GM19035 (cell line): ENCODE measurements at regions not wholly inside any gene's neighbourhood (a gene's known extent, or its start where the extent isn't known, plus 50 kb on each side); places are given as distances from the start of the nearest gene placed in this dataset.
A peak's percentile ranks its signal among the peaks of the same experiment; 100 is the strongest.
"Not testable (repeated sequence)": the region's sequence is repeated elsewhere in the genome, so short reads cannot be mapped to it uniquely, and the experiment has no call there.

Experiments used
- ATAC-seq: cut with Tn5 transposase; IDR thresholded peaks from one replicate; pipeline ENCODE4 v1.9.1; 2021; ENCODE audit not compliant: unreplicated experiment

DNA sequence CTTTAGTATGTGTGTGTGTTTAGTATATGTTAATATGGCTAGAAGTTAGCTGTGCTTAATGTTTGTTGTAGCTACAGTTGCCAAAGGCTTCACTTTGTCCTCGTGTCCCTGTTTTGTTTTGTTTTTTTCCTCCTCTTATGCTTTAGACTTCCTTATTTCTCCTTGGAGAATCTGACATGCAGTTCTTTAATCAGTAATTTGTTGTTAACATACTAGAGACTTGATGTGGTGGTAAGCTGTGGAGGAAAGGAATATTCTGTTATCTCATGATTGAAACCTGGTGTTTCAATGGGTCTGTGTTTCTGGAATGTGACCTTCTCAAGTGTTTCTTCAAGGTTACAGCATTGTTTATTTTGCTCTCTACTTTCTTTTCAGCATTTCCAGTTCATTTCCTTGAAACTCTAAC, 515.6 kb upstream of the ST8SIA4 start:
- ATAC-seq: no peak

GRCh38 chr5:101404531-101404930, 501.4 kb upstream of the ST8SIA4 start:
- ATAC-seq: no peak

- no peak for ATAC-seq
Observed at GRCh38 chr5:101393795-101394450, 490.8 kb upstream of the ST8SIA4 start.

GRCh38 chr5:101390151-101390908, 487.2 kb upstream of the ST8SIA4 start:
- ATAC-seq: peak; percentile 50

DNA sequence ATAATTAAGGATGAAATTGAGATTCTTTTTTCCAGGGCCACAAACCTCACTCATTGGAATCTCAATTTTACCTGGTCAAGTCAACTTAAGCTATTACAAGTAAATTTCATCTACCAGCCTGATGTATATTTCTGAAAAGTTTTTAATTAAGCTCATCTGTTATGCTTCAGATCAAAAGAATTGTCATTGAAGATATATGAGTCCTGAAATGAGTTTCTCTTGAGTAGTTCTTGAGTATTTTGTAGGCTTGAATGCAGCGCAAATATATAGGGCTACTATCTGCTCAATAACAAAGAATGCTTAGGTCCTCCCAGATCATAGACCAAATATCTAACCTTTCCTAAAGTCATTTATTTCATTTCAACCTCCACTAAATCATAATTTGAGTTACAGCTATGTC, 482.2 kb upstream of the ST8SIA4 start:
- ATAC-seq: no peak

DNA sequence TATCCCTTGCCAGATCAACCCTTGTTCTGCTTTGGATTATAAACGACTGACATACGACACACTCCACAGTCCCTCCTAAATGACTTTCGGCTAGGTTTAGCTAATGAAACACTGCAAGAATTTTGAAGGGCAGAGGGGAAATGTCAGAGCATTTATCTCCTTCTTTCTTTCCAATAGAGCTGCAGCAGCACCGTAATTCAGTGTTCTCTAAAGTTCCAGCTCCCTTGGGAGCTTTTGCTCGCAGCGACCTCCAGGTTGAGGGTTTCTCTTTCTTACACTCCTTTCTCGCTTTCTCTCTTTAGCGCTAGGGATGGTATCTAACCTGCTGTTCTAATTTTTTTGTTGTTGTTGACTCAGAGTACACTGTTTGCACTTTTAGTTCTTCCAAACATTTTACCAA, 467.1 kb upstream of the ST8SIA4 start:
- no peak for ATAC-seq

DNA sequence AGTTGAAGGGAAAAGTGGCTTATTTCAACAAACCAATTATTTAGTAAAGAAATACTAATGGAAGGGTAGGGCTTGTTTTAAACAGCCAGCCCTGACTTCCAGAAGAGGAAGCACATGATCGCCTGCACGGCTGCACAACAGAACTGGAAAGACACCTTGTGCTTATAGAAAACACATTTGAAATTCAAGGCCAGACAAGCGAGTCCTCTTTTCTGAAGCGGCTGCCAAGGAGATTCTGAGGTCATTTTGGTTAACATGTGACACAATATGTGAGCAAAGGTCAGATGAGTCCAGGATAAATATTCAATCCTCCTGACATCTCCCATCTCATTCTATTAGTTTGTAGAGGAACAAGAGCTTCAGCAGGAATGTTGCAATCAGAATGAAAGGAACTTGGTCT, 461.4 kb upstream of the ST8SIA4 start:
- no peak for ATAC-seq

- ATAC-seq: no peak
Observed at GRCh38 chr5:101362067-101362466, 459.0 kb upstream of the ST8SIA4 start.

DNA sequence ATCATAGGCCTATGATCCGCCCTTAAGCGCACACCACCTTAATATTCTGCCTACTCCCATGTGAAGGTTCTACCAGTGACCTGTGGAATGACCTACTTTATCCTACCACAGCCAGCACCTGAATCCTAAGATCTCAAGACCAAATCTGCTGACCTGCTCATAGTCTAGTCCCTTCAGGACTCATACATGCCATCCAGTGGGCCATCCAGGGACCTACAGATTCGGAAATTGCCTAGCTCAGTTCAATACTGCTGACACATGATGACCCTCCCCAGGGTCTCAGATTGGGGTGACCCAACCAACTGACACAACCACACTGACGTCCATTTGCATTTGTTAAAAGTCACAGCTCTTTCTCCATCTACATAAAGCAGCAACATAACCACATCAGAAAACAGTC, 443.8 kb upstream of the ST8SIA4 start:
- no peak for ATAC-seq

- no peak for ATAC-seq
Observed at GRCh38 chr5:101346447-101346846, 443.4 kb upstream of the ST8SIA4 start.

DNA sequence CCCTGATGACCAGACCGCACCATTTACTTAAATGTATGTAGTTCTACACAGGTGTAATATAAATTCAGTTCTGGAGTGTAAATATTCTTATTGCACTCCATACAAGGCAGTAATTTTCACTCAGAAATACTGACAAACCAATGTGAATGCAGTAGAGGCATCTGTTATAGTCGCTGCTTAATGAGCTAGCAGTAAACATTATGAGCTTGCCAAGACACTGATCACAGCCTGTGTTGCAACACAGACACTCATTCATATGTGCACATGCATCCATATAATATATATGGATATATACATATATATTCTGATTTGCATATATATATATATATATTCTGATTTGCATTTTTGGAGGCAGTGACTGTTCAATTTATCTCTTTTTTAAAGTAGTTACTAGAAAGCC, 435.1 kb upstream of the ST8SIA4 start:
- ATAC-seq: no peak

- no peak for ATAC-seq
Observed at GRCh38 chr5:101327816-101328215, 424.7 kb upstream of the ST8SIA4 start.

- no peak for ATAC-seq
Observed at GRCh38 chr5:101326766-101327165, 423.7 kb upstream of the ST8SIA4 start.

- not testable (repeated sequence) for ATAC-seq
Observed at GRCh38 chr5:101316401-101316800, 413.3 kb upstream of the ST8SIA4 start.

DNA sequence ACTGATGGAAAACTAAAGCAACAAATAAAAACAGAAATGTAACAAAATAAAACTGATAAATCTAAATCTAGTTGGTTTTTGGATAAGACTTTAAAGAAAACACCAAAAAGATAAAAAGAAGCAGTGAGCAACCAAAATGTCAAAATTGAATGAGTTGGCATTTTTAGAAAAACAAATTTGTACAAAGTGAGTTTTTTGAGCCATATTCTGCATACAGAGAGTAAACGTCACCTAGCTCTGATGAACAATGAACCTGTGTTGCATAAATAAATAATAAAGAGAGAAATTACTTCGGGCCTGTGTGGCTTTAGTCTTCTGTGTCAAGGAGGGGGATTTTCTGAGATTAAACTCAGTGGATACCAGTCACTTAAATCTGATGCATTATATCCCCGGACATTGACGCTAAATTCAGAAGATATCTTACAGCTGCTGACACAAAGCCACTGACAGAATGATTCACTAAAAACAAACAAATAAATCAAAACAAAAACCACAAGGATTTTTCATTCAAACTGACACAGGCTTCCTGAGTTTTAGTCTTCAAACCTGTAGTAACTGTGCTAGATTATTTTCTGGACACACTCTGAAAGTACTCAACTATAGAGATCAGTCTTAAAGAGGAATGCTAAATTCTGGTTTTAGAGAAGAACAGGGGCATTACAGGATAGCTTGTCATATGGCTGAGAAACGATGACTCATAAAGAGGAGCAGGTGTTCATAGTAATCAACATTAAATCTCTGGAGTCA, 403.5 kb upstream of the ST8SIA4 start:
- no peak for ATAC-seq

DNA sequence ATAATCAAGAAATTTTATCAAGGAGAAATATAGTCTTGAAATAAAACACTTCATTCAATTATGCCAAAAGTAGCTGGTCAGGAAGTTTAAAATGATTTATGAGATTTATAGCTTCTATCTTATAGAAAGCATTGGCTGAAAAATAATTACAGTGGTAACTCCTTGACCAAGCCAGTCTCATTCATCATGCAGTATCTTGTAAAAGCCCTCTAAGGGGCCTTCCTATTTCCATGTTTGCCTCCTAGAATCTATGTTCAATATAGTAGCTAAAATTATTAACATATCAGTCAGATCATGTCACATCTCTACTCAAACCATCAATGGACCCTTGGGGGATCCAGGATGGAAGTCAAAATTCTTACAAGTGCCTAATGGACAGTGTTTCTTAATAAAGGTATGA, 393.4 kb upstream of the ST8SIA4 start:
- ATAC-seq: no peak

GRCh38 chr5:101292199-101292598, 389.1 kb upstream of the ST8SIA4 start:
- ATAC-seq: no peak

- not testable (repeated sequence) for ATAC-seq
Observed at GRCh38 chr5:101290761-101291160, 387.7 kb upstream of the ST8SIA4 start.

GRCh38 chr5:101288633-101289032, 385.6 kb upstream of the ST8SIA4 start:
- ATAC-seq: no peak

DNA sequence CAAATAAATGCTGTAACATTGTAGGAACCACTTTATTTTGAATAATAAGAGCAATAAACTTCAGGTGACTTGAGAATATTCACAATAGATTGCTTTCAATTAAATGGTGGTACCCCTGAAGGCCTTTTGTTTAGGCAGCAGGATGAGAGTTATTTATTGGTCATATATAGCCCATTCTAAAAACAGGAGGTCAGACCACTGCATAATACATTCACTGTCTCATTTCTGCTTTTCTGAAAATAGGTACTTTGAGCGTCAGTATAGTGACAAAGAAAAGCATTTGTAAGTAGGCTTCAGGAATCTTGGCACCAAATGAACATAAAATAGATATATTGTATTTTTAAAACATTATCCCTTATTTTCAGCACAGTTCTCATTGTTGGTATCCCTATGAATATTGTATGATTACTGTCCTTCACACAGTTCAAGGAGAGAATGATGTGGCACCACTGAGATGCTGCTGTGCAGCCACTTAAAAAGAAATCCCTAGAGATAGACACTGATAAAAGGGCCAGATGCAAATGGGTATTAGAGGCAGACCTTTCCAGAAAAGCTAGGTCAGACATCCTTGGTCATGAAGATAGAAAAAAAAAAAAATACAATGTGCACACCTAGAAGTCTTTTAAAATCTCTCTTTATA, 381.8 kb upstream of the ST8SIA4 start:
- no peak for ATAC-seq

DNA sequence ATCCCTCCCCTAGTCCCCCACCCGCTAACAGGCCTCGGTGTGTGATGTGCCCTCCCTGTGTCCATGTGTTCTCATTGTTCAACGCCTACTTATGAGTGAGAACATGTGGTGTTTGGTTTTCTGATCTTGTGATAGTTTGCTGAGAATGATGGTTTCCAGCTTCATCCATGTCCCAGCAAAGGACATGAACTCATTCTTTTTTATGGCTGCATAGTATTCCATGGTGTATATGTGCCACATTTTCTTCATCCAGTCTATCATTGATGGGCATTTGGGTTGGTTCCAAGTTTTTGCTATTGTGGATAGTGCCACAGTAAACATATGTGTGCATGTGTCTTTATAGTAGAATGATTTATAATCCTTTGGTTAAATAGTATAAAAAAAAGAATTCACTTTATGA, 380.9 kb upstream of the ST8SIA4 start:
- ATAC-seq: not testable (repeated sequence)
